PC-9 (cell line): ENCODE measurements at regions not wholly inside any gene's neighbourhood (a gene's known extent, or its start where the extent isn't known, plus 50 kb on each side); places are given as distances from the start of the nearest gene placed in this dataset.
"Not testable (repeated sequence)": the region's sequence is repeated elsewhere in the genome, so short reads cannot be mapped to it uniquely, and the experiment has no call there.

Experiments
- BruUV-seq: library from RNA; stranded (reverse); fragments of 400-500 nt; replicated peaks from 2 replicates; lab custom pipeline; 2021; lab: Mats Ljungman, UMichigan
- CTCF ChIA-PET: fragments of 300-600 bp; sonication (Branson Sonifier 250); formaldehyde crosslinking; loops from one replicate; lab custom pipeline; 2022; ENCODE audit warnings: antibody characterized with exemption; lab: Charles Lee
- POLR2A ChIA-PET: fragments of 300-600 bp; sonication (Branson Sonifier 250); formaldehyde crosslinking; loops from one replicate; lab custom pipeline; 2022; ENCODE audit warnings: antibody characterized with exemption; ENCODE audit not compliant: unreplicated experiment; lab: Charles Lee
- DNase-seq, 2 experiments: peaks; one replicate each; pipeline versions ENCODE4 v3.0.0 to v3.0.0-alpha.2; 2015 to 2022; ENCODE audit warnings: mixed read lengths in 1 of 2
- H2AFZ ChIP-seq: fragments of 200-600 bp; sonication (generic); 2 replicates; pipeline ENCODE4 v1.8.1; 2017; ENCODE audit warnings: antibody characterized with exemption
- H3F3A ChIP-seq: fragments of 200-600 bp; sonication (generic); 2 replicates; pipeline ENCODE4 v1.8.1; 2017; ENCODE audit warnings: antibody characterized with exemption, mild to moderate bottlenecking, low read depth; ENCODE audit not compliant: insufficient read depth
- H3K27ac ChIP-seq: fragments of 200-600 bp; sonication (generic); 2 replicates; pipeline ENCODE4 v1.6.1; 2016; ENCODE audit warnings: mixed run types
- H3K27me3 ChIP-seq: fragments of 200-600 bp; sonication (generic); 2 replicates; pipeline ENCODE4 v1.6.1; 2016; ENCODE audit warnings: low read depth, mixed run types; ENCODE audit not compliant: insufficient read depth
- H3K36me3 ChIP-seq: fragments of 200-600 bp; sonication (generic); 2 replicates; pipeline ENCODE4 v1.6.1; 2016; ENCODE audit warnings: low read depth, mixed run types
- H3K4me1 ChIP-seq: fragments of 200-600 bp; sonication (generic); replicated peaks from 2 replicates; pipeline ENCODE4 v1.6.1; 2016; ENCODE audit warnings: mixed run types; ENCODE audit not compliant: insufficient read depth
- H3K4me2 ChIP-seq: fragments of 200-600 bp; sonication (generic); 2 replicates; pipeline ENCODE4 v1.6.1; 2017; ENCODE audit warnings: mixed run types
- H3K4me3 ChIP-seq: fragments of 200-600 bp; sonication (generic); 2 replicates; pipeline ENCODE4 v1.6.1; 2016; ENCODE audit warnings: mixed run types
- H3K79me2 ChIP-seq: fragments of 200-600 bp; sonication (generic); 2 replicates; pipeline ENCODE4 v1.6.1; 2017; ENCODE audit warnings: low read depth, mixed run types
- H3K9me2 ChIP-seq: fragments of 200-600 bp; sonication (generic); 2 replicates; pipeline ENCODE4 v1.8.1; 2017; ENCODE audit warnings: mild to moderate bottlenecking; ENCODE audit not compliant: insufficient read depth
- H3K9me3 ChIP-seq: fragments of 200-600 bp; sonication (generic); 2 replicates; pipeline ENCODE4 v1.8.1; 2016; ENCODE audit warnings: low read depth; ENCODE audit not compliant: insufficient read depth
- H4K20me1 ChIP-seq: fragments of 200-600 bp; sonication (generic); 2 replicates; pipeline ENCODE4 v1.8.1; 2017; ENCODE audit not compliant: insufficient read depth
- CTCF ChIP-seq: fragments of 200-600 bp; sonication (generic); conservative IDR thresholded peaks from 2 replicates; pipeline ENCODE4 v1.6.1; 2017; ENCODE audit warnings: mixed run types, antibody characterized with exemption, mild to moderate bottlenecking, moderate library complexity
- EZH2 ChIP-seq: fragments of 200-600 bp; sonication (generic); IDR thresholded peaks from 2 replicates; pipeline ENCODE4 v1.8.0; 2017; ENCODE audit warnings: antibody characterized with exemption, low read depth
- intact Hi-C: fragments of 100-400 bp; cut with micrococcal nuclease; formaldehyde crosslinking; loops from one replicate; pipeline ENCODE4 v1.10.0; 2022; ENCODE audit not compliant: unreplicated experiment

GRCh38 chr2:222760301-222760897 lies 88.9 kb downstream of the MOGAT1 start:
- peaks cover 33% of the 10 kb centered on the region for H3F3A ChIP-seq
- ChIA-PET POLR2A (no interaction called here), CTCF (no interaction called here)
- H3K9me3 ChIP-seq: no peaks in the 10 kb centered on the region
- H3K27me3 ChIP-seq: no peaks in the 10 kb centered on the region
- H3K4me2 ChIP-seq: no peak overlapping the region
- no peaks in the 10 kb centered on the region for H3K79me2 ChIP-seq
- H3K27ac ChIP-seq: no peak overlapping the region
- TF ChIP-seq CTCF (no peak), EZH2 (no peak)
- no peaks in the 10 kb centered on the region for H4K20me1 ChIP-seq
- no peaks in the 10 kb centered on the region for H3K36me3 ChIP-seq
- H3K9me2 ChIP-seq: no peaks in the 10 kb centered on the region
- peaks cover 24% of the 10 kb centered on the region for H3K4me1 ChIP-seq
- BruUV-seq: no TSS peak
- H3K4me3 ChIP-seq: no peak overlapping the region
- no peak overlapping the region for H2AFZ ChIP-seq
- intact Hi-C loops: no loop called here
- DNase-seq: no peak

- no peak for TF ChIP-seq CTCF
- TF ChIP-seq EZH2: no peak
- H3K79me2 ChIP-seq: no peaks in the 10 kb centered on the region
- H2AFZ ChIP-seq: no peak overlapping the region; the same call in 1 of the 2 replicates
- intact Hi-C loops: no loop called here
- POLR2A ChIA-PET: no interaction called here
- H3K27ac ChIP-seq: no peak overlapping the region
- no peaks in the 10 kb centered on the region for H3K9me2 ChIP-seq
- no TSS peak for BruUV-seq
- no peak overlapping the region for H3K4me3 ChIP-seq
- CTCF ChIA-PET: no interaction called here
- H3K4me2 ChIP-seq: no peak overlapping the region
- H4K20me1 ChIP-seq: no peaks in the 10 kb centered on the region
- H3K36me3 ChIP-seq: no peaks in the 10 kb centered on the region
- H3F3A ChIP-seq: peaks cover 19% of the 10 kb centered on the region
- H3K27me3 ChIP-seq: no peaks in the 10 kb centered on the region
- H3K9me3 ChIP-seq: no peaks in the 10 kb centered on the region
- no peak for DNase-seq
- H3K4me1 ChIP-seq: peaks cover 9% of the 10 kb centered on the region
Measured at GRCh38 chr2:222761888-222762287, 90.4 kb downstream of the MOGAT1 start.

GRCh38 chr2:222762342-222762741 lies 90.9 kb downstream of the MOGAT1 start:
- TF ChIP-seq CTCF (no peak), EZH2 (no peak)
- H3K9me2 ChIP-seq: no peaks in the 10 kb centered on the region
- no peaks in the 10 kb centered on the region for H3K27me3 ChIP-seq
- H3K4me2 ChIP-seq: no peak overlapping the region
- no peaks in the 10 kb centered on the region for H3K79me2 ChIP-seq
- no peak for DNase-seq
- no peak overlapping the region; the same call in 1 of the 2 replicates for H2AFZ ChIP-seq
- no peak overlapping the region for H3K27ac ChIP-seq
- CTCF ChIA-PET: no interaction called here
- H3K9me3 ChIP-seq: no peaks in the 10 kb centered on the region
- no TSS peak for BruUV-seq
- POLR2A ChIA-PET: interaction anchor here (0.6 kb wide), 2 partner anchors 28 to 48 kb away, joined by 10 to 12 read pairs; no protein-coding TSS in a partner anchor
- intact Hi-C loops: no loop called here
- H4K20me1 ChIP-seq: no peaks in the 10 kb centered on the region
- H3K4me3 ChIP-seq: no peak overlapping the region
- H3F3A ChIP-seq: peaks cover 19% of the 10 kb centered on the region
- H3K36me3 ChIP-seq: no peaks in the 10 kb centered on the region
- H3K4me1 ChIP-seq: peaks cover 8% of the 10 kb centered on the region

GRCh38 chr2:222765883-222766282 lies 94.4 kb downstream of the MOGAT1 start:
- Histone ChIP-seq H3F3A (peaks cover 16% of the 10 kb centered on the region), H3K4me1 (peaks cover 12% of the 10 kb centered on the region)
- H3K79me2 ChIP-seq, H3K9me3 ChIP-seq, H2AFZ ChIP-seq, H4K20me1 ChIP-seq, H3K36me3 ChIP-seq, H3K27ac ChIP-seq, BruUV-seq, H3K9me2 ChIP-seq, H3K4me2 ChIP-seq, intact Hi-C loops, CTCF ChIA-PET, H3K4me3 ChIP-seq, H3K27me3 ChIP-seq, DNase-seq: not testable (repeated sequence)
- POLR2A ChIA-PET: interaction anchor here (0.6 kb wide), 1 partner anchor 63 kb away, joined by 3 read pairs; no protein-coding TSS in a partner anchor

- Histone ChIP-seq H3K4me1 (peaks cover 12% of the 10 kb centered on the region), H3F3A (peaks cover 16% of the 10 kb centered on the region)
- H3K4me2 ChIP-seq, H3K27me3 ChIP-seq, DNase-seq, H3K27ac ChIP-seq, CTCF ChIA-PET, H3K36me3 ChIP-seq, H3K9me3 ChIP-seq, H2AFZ ChIP-seq, H3K4me3 ChIP-seq, BruUV-seq, H4K20me1 ChIP-seq, H3K9me2 ChIP-seq, intact Hi-C loops, H3K79me2 ChIP-seq, POLR2A ChIA-PET: not testable (repeated sequence)
Measured at GRCh38 chr2:222768019-222768418, 92.8 kb upstream of the ACSL3 start.
